Spleen (tissue), 7 donors: ENCODE measurements at regions not wholly inside any gene's neighbourhood (a gene's known extent, or its start where the extent isn't known, plus 50 kb on each side); places are given as distances from the start of the nearest gene placed in this dataset.

Experiments used
- CTCF ChIP-seq, 11 experiments: fragments of 200-600 bp in 7 of 11; fragments of 450-650 bp in 4 of 11; sonication (generic) in 4 of 11; IDR thresholded peaks in 8 of 11; conservative IDR thresholded peaks in 3 of 11; 1 replicate in 7 of 11; 2 replicates in 4 of 11; pipeline versions ENCODE4 v1.4.0 to v1.8.0; 2016 to 2021; ENCODE audit warnings: antibody characterized with exemption in 11 of 11, inconsistent platforms in 4 of 11, mild to moderate bottlenecking in 1 of 11
- POLR2A ChIP-seq, 3 donors: fragments of 450-650 bp; IDR thresholded peaks; one replicate each; pipeline ENCODE4 v1.5.1; 2017; ENCODE audit warnings: antibody characterized with exemption in 3 of 3, mild to moderate bottlenecking in 1 of 3
- donor health status: DM: no; HTN: no; CAD: no; lungs with moderate emphysema.
- donor health status: DM: no; HTN: no; CAD: no.
- donor health status: DM: no; HTN: no; CAD: no.

GRCh38 chr10:30756151-30756550, 126.6 kb upstream of the LYZL2 start:
- TF ChIP-seq POLR2A (IDR thresholded peaks at IDR 0.05) (no peak), CTCF (IDR thresholded peaks at IDR 0.05 in 8 of 11, conservative IDR thresholded peaks at IDR 0.05 in 3 of 11) (no peak)
